C4-2B (cell line): ENCODE measurements at regions not wholly inside any gene's neighbourhood (a gene's known extent, or its start where the extent isn't known, plus 50 kb on each side); places are given as distances from the start of the nearest gene placed in this dataset.

Source experiments
- CTCF ChIP-seq: fragments of 450-650 bp; conservative IDR thresholded peaks from 2 replicates; pipeline ENCODE4 v1.5.1; 2017; ENCODE audit warnings: mild to moderate bottlenecking
- ZFX ChIP-seq: fragments of 450-650 bp; IDR thresholded peaks from 2 replicates; pipeline ENCODE4 v1.6.1; 2017

DNA sequence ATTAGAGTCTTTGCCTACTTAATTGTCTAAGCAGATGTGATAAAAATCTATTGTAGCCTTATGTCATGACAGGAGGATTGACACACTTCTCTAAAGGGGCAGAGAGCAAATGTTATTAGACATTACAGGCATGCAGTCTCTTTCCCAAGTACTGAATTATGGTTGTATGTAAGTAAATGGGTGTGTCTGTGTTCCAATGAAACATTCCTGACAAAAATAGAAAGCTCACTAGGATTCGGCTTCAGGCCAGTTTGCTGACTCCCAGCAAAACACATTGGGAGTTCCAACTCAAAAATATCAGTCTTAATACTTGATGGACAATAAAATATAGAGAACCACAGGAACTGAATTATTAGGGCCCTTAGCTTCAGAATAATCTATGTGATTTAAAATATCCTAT, 1480.4 kb downstream of the FAM181B start:
- TF ChIP-seq CTCF (no peak), ZFX (no peak)
